GM04504 (cell line): ENCODE measurements at regions not wholly inside any gene's neighbourhood (a gene's known extent, or its start where the extent isn't known, plus 50 kb on each side); places are given as distances from the start of the nearest gene placed in this dataset.

Experiments
- DNase-seq: peaks from one replicate; pipeline ENCODE4 v3.0.0-alpha.2; 2012; ENCODE audit warnings: low read depth

DNA sequence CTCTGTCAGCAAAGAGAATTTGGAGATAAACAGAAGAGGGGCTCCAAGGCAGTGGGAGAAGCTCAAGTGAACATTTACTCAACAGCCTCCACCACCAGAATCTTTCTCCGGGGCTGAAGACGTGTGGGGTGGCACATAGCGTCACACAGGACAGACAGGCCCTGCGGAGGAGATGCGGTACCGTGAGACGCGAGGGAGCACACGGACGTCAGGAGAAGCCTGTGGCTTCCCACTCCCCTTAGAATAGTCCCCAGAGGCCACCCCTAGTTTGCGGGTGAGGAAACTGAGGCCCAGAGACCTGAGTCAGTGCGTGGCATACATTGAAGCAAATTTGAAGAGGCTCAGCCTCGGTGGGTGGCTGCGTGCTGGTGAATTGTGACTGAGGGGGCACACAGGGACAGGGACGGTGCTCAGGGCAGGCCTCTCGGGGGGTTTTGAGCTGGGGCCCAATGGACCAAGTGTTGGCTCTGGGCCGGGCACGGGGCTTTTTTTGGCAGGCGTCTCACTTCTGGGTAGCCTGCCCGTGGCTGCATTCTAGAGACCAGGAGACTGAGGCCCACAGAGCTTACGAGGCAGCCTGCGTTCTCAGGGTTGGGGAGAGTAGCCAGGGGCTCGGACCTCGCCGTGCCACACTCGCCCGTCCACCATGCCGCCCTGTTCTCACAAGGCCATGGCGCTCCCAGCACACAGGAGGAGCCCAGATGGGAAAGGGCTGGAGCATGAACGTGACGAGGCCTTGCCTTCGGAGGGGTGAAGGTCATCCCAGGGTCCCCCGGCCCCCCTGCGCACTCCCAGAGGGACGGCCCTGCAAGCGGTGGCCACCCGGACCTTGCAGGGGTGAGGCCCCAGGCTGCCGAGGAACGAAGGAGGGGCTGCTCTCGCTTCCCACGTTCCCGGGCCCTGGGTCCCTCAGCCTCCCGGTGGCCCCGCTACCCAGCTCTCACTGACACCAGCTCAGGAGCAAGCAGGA lies 220.6 kb downstream of the C9orf50 start:
- DNase-seq = no peak

DNA sequence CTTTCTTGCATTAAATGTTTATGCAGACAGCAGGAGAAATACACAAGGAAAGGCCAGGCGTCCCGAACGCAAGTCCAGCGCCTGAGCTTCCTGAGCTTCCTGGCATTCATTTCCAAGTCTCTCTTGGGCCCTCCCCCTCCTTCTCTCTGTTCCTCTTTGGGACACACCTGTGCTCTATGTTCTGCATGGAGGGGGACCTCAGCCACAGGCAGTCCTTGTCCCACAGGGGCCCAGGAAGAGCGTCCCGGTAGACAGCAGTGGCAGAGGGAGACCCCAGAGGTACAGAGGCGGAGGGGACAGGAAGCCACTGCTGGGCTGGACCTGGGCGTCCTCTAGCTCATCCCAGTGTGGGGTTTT lies 221.3 kb downstream of the C9orf50 start:
- DNase-seq = no peak

DNA sequence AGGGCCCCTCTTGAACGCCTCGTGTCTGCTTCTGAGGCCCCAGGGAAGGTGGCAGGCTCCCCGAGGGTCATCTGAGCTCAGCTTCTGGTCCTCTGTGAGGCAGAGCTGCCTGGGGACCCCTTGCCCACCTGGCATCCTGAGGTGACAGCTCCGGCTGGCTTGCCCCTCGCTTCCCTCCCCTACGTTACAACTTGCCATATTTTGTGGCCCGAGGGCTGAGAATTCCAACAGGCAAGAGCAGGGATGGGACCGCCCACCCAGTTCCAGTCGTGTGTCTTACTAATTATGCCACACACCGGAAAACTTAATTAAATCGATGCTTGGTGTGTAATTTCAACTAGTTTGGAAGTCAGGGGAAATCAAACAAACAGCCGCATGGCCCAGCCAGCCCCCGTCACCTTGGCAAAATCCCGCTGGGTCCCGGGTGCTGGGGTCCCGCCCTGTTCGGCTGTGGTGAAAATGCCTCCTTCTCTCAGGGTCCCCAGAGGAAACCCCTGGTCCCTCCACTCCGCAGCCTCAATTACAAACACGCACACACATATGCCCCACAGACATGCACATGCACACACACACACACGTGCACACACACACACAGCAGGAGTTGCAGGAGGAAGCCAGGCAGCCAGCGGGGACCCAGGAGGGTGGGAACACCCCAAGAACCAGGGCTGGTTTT lies 221.0 kb upstream of the IER5L start:
- DNase-seq = no peak

DNA sequence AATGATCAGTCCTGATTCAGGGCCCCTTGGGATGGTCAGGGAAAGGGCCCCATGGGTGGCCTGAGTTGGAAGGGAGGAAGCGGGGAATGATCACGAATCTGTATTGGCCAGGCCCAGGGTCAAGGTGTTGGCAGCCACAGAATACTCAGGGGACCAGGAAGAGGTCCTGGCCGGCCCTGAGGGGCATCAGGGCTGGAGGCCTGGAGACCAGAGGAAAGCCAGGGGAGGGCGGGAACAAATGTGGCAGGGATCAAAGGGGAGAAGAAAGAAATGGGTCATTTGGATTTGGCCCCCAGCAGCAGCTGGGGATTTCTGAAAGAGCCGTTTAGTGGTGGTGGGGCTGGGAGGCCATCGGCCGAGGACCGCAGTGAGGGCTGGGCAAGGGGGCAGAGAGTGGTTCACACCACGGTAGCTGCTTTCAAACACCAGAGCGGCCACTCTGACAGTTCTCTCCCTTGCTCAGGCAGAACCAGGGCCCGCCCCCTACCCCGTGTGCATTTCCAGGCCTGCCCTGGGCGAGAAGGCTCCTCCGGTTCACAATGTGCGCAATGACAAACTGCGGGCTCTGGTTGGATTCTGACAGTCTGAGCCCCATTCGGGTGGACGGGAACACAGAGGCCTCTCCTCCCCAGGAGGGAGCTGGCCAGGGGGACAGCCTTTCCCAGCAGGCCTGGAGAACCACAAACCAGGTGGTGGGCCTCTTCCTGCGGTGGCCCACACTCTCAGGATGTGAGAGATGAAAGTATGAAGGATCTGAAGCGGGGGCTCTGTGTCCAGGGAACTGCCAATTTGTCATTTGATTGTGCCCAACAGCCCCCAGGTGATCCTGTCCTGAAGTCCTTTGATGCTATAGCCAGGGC lies 220.3 kb upstream of the IER5L start:
- no peak for DNase-seq

GRCh38 chr9:129397335-129397734 lies 219.3 kb upstream of the IER5L start:
- no peak for DNase-seq

GRCh38 chr9:129396365-129396708 lies 218.3 kb upstream of the IER5L start:
- DNase-seq = no peak

DNA sequence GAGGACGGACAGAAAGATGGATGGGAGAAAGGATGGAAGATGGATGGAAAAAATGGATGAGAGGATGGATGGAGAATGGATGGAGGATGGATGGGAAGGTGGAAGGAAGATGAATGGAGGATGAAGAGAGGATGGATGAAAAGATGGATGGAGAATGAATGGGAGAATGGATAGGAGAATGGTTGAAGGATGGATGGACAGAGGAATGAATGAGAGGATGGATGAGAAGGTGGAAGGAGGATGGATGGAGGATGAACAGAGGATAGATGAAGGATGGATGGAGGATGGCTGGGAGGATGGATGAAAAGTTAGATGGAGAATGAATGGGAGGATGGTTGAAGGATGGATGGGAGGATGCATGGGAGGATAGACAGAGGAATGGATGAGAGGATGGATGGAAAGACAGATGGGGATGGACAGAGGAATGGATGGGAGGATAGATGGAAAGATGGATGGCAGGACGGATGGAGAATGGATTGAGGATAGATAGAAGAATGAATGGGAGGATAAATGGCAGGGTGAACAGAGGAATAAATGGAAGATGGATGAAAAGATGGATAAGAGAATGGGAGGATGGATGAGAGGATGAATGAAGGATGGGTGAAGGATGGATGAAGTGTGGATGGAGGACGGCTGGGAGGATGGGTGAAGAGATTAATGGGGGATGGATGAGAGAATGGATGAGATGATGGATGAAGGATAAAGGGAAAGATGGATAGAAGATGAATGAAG lies 217.7 kb upstream of the IER5L start:
- no peak for DNase-seq

- no peak for DNase-seq
Observed at GRCh38 chr9:129394886-129395279, 216.8 kb upstream of the IER5L start.

DNA sequence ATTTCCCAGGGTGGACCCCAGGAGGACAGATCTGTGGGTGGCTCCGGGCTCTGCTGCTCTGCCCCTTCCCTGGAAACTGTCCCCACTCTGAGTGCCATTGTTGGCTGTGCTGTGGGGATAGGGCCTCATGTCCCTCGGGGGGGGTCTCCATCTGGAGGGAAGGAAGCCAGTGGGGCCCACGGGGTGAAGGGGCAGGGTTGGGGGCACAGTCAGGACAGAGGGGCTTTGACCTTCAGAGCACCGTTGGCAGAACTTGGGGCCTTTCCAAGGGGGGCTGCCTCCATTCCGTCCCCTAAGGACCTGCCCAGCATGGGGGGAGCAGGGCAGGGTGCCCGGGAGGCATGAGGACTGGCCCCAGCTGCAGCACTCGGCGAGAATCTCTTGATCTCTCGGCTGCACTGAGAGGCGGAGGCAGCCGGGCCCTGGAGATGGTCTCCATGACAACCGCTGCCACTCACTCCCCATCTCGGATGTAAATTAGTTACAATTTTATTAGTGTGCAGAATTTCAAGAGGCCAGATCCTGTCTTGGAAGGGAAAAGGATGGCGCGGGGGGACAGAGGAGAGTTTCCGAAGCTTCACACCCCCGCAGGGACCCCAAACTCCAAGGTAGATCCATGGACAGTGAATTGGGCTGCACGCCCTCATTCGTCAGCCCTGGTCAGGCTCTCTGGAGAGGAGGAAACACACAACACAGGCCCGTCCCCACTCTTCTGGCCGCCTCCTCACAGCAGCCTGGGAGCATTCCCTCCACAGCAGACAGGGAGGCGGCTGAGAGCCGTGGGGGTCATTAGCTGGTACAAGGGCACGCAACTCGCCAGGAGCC lies 216.2 kb upstream of the IER5L start:
- DNase-seq = no peak

- DNase-seq = no peak
Observed at GRCh38 chr9:129393064-129393463, 215.0 kb upstream of the IER5L start.

GRCh38 chr9:129392093-129392541 lies 214.1 kb upstream of the IER5L start:
- no peak for DNase-seq

DNA sequence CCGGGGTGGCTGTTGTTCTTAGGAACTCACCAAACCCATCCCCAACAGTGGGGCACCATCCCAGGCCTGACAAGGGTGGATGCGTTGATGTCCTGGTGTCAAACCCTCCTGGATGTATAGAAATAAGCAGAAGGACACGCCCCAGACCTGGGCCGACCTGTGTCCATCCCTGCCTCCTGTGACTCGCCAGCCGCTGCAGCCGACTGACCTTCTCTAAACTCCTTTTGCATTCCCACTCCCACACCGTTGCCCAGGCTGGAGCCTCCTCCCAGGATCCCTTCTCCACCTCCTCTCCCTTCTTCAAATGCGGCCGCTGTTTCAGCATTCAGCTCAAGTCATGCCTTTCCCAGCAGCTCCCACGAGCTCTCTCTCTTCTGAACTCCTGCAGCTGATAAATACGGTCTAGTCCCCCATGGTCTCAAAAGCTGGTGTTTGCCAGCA lies 213.2 kb upstream of the IER5L start:
- no peak for DNase-seq

GRCh38 chr9:129390541-129390940 lies 212.5 kb upstream of the IER5L start:
- no peak for DNase-seq

GRCh38 chr9:129387822-129388221 lies 209.8 kb upstream of the IER5L start:
- no peak for DNase-seq

DNA sequence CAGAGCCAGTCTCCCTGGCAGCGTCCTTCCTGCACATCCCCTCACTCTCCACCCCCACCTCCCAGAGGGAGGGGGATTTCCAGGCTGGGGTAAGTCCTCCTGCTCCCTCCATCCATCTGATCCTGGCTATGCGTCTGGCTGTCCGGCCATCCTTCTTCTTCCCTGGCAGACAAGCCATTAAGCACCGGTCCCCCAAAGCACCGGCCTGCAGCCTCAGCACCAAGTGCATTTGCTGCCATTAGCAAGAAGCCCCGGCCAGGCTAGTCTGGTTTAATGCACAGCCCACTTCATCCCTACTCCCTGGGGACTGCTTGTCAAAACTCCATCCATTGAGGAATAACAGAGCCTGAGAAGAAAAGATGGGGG lies 208.7 kb upstream of the IER5L start:
- DNase-seq = no peak

- no peak for DNase-seq
Observed at GRCh38 chr9:129385211-129385934, 207.3 kb upstream of the IER5L start.

- DNase-seq = no peak
Observed at GRCh38 chr9:129384491-129385210, 206.6 kb upstream of the IER5L start.

DNA sequence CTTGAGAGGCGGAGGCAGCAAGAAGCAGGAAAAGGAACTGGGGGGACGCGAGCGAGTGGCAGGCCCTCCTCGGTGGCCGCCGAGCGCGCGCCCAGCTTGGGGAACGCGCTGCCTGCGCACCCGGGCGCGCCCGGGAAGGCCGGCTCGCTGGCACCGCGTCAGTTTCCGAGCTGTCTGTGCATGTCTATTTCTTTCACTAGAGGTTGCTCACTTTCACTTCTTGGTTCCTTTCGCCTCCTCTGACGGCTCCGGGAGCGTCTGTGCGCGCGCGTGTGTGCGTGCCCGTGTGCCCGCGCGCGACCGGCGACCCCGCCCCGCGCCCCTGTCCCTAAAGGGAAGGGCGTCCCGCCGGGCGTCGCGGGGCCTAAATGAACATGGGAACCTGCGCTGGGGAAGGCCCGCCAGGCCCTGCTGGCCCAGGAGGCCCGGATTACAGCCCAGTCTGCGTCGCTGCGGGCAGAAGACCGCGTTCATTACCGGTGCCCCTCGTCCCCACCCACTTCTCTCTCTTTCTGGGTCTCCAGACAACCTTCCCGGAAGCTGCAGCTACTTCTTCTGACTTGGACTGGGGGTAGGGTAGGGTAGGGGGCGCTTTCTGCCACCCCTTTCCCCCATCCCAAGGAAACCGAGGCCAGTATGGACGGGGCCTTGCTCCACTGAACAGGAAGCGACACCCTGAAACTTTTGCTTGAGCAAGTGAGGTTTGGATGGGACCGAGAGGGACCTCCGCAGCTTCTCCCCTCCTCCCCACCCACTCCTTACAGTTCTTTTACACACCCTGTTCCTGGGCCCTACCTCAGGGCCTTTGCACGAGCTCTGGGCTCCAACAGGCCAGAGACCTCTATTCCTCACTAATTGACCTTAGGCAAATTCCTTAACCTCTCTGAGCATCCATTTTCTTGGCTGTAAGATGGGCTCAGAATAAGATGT lies 205.8 kb upstream of the IER5L start:
- DNase-seq = peak; percentile 42
